ENCODE measurements at regions not wholly inside any gene's neighbourhood (a gene's known extent, or its start where the extent isn't known, plus 50 kb on each side); places are given as distances from the start of the nearest gene placed in this dataset.

DNA sequence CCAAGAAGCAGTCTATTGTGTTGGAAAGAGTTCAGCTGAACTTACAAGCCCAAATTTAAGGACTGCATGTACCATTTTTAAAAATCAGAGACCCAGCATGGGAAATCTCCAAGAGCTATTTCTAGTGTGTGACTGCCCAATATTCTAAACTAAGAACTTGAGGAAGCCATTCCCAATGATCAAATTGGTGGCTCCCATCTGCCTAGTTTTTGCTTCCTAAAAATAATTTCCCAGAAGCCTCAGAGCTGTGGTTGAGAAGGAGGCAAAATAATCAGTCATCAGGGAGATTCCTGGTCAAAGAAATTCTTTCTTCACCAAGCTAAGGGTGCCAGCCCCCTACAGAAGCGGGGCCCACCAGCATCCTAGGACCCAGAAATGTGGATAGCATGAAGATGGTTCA, 176.1 kb upstream of the CDH5 start:
- no peak overlapping the region for H3K4me3 Mint-ChIP-seq
- no peaks in the 10 kb centered on the region for H3K9me3 Mint-ChIP-seq
- DNase-seq: no peak
- no peaks in the 10 kb centered on the region for H3K36me3 Mint-ChIP-seq (ENCODE audit: low read depth)
- H3K4me1 Mint-ChIP-seq: peaks cover 19% of the 10 kb centered on the region
- no peak for TF ChIP-seq CTCF (IDR thresholded peaks at IDR 0.05)
- no peak overlapping the region for H3K27ac Mint-ChIP-seq
- peaks cover 7% of the 10 kb centered on the region for H3K27me3 Mint-ChIP-seq (ENCODE audit: low read depth, poor library complexity)

DNA sequence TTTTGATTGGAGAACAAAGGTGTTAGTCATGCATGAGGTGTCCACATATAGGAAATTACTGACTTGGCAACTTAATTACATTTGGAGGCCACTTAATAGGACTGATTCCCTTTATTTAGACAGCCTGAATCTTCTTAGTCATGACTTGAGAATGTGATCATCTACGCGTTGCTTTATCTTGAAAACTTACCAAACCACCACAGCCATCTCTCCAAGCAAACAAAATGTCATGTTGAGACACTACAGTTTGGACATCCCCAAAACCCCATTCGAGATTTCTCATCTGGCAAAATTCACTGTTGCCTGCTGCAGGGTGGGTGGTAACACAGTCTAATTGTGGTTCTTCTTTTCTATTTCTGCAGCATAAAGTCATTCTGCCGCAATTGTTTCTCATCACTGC, 176.5 kb upstream of the CDH5 start:
- no peak for DNase-seq
- Mint-ChIP-seq H3K4me3 (no peak overlapping the region), H3K4me1 (peaks cover 19% of the 10 kb centered on the region), H3K9me3 (no peaks in the 10 kb centered on the region), H3K27me3 (ENCODE audit: low read depth, poor library complexity) (peaks cover 7% of the 10 kb centered on the region), H3K27ac (no peak overlapping the region), H3K36me3 (ENCODE audit: low read depth) (no peaks in the 10 kb centered on the region)
- no peak for TF ChIP-seq CTCF (IDR thresholded peaks at IDR 0.05)

DNA sequence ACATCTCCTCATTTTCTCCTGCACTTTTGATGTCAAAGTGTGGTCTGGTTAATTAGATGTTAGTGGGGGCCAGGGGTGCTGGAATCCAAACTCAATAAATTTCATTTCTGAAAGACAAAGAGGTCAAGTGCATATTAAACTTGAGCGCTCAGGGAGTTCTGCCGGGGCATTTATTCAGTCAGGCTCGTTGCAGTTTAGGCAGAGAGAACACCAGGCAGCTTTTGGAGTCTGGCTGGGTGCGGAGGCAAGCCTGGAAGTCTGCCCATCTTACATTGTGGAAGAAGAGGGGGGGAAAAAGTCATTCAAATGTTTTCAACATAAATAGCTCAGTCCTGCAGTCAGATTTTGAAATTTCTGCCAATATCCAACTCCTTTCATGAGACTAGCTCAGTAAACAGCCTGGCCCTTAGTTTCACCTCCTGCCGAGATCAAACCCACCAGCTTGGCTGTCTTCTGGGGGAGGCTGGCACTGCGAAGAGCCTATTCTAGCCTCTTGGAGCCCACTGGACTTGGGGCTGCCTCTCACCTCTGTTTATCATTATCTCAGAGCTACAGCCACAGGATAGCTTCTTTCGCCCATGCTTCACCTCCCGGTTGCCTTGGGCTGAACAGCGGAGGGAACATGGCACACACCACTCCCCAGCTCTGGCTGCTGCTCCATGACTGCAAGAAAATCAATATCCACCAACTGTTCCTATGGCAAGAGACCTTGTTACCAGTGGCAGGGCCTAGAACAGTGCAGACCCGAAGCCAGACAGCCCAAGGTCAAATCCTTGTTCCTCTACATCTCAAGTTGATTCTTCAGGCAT, 177.4 kb upstream of the CDH5 start:
- Mint-ChIP-seq H3K9me3 (no peaks in the 10 kb centered on the region), H3K4me3 (no peak overlapping the region), H3K27ac (no peak overlapping the region), H3K4me1 (peaks cover 19% of the 10 kb centered on the region), H3K36me3 (ENCODE audit: low read depth) (no peaks in the 10 kb centered on the region), H3K27me3 (ENCODE audit: low read depth, poor library complexity) (peaks cover 7% of the 10 kb centered on the region)
- no peak for DNase-seq
- no peak for TF ChIP-seq CTCF (IDR thresholded peaks at IDR 0.05)

DNA sequence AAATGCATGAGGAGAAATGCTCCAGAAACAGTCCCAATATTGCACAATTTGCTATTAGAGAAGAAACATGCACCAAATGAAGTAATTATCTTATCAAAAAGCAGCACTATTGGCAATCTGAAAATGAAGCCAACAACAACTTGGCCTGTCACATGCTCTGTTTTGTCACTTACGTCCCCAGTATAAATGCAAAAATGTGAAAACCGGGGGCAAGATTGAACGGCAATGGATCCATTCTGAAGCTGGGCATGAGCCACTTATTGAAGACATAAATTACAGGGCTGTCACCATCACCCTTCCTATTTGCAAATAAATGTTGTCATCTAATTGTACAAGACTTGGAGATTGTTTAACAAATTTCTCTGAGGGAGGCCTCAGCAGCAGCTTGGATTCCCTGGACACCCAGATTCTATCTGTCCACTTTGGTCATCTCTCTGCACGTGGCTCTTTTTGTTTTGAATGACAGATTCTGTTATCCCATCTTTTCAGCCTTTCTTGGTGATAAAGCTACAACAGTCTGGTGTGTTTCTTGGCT, 180.2 kb upstream of the CDH5 start:
- no peak for TF ChIP-seq CTCF (IDR thresholded peaks at IDR 0.05)
- H3K27me3 Mint-ChIP-seq (ENCODE audit: low read depth, poor library complexity): peaks cover 10% of the 10 kb centered on the region
- no peaks in the 10 kb centered on the region for H3K9me3 Mint-ChIP-seq
- peaks cover 19% of the 10 kb centered on the region for H3K4me1 Mint-ChIP-seq
- no peaks in the 10 kb centered on the region for H3K36me3 Mint-ChIP-seq (ENCODE audit: low read depth)
- no peak overlapping the region for H3K27ac Mint-ChIP-seq
- DNase-seq: no peak
- H3K4me3 Mint-ChIP-seq: no peak overlapping the region

- no peaks in the 10 kb centered on the region for H3K4me1 Mint-ChIP-seq
- no peak for DNase-seq
- no peak for TF ChIP-seq CTCF (IDR thresholded peaks at IDR 0.05)
Measured at GRCh38 chr16:66182592-66182991, 183.9 kb upstream of the CDH5 start.

GRCh38 chr16:66176731-66177130, 189.8 kb upstream of the CDH5 start:
- peaks cover 24% of the 10 kb centered on the region for H3K4me1 Mint-ChIP-seq

More at GRCh38 chr16:66182592-66182991, 183.9 kb upstream of the CDH5 start:
- Mint-ChIP-seq H3K27ac (no peak overlapping the region), H3K4me3 (no peak overlapping the region), H3K9me3 (peaks cover 22% of the 10 kb centered on the region), H3K36me3 (ENCODE audit: low read depth) (peaks cover 5% of the 10 kb centered on the region), H3K27me3 (ENCODE audit: low read depth, poor library complexity) (peaks cover 2% of the 10 kb centered on the region)

More at GRCh38 chr16:66176731-66177130, 189.8 kb upstream of the CDH5 start:
- no peak for TF ChIP-seq CTCF (IDR thresholded peaks at IDR 0.05)
- Mint-ChIP-seq H3K36me3 (ENCODE audit: low read depth) (peaks cover 5% of the 10 kb centered on the region), H3K9me3 (peaks cover 23% of the 10 kb centered on the region), H3K27me3 (ENCODE audit: low read depth, poor library complexity) (no peaks in the 10 kb centered on the region), H3K4me3 (no peak overlapping the region), H3K27ac (no peak overlapping the region)
- no peak for DNase-seq
